ENCODE measurements at regions not wholly inside any gene's neighbourhood (a gene's known extent, or its start where the extent isn't known, plus 50 kb on each side); places are given as distances from the start of the nearest gene placed in this dataset.
A peak's percentile ranks its signal among the peaks of the same experiment; 100 is the strongest.
"Not testable (repeated sequence)": the region's sequence is repeated elsewhere in the genome, so short reads cannot be mapped to it uniquely, and the experiment has no call there.

- Histone ChIP-seq H3K27me3 (no peaks in the 10 kb centered on the region), H3K4me3 (no peak overlapping the region), H3K4me1 (ENCODE audit: low read depth) (peaks cover 70% of the 10 kb centered on the region), H3K36me3 (no peaks in the 10 kb centered on the region), H3K9me3 (ENCODE audit: low read depth) (no peaks in the 10 kb centered on the region), H3K27ac (peak overlapping the region; percentile 88)
- DNase-seq (ENCODE audit: low read depth in 1 of 2, low spot score in 1 of 2) = peak in 1 of 2 donors; percentile 74
- TF ChIP-seq CTCF (IDR thresholded peaks at IDR 0.05; ENCODE audit: low read depth, low read length) = no peak
Measured at GRCh38 chr10:29728541-29729049, 93.8 kb upstream of the SVIL start.

DNA sequence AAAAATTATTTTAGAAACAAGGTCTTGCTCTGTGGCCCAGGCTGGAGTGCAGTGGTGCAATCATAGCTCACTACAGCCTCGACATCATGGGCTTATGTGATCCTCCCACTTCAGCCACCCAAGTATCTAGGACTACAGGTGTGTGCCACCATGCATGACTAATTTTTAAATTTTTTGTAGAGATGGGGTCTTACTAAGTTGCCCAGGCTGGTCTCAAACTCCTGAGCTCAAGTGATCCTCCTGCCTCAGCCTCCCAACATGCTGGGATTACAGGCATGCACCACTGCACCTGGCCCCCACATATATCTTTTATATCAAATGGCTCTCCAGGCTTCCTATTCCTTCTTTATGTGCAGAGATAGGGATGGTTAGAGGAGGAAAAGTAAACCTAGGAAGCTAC, 91.2 kb upstream of the SVIL start:
- H3K36me3 ChIP-seq = not testable (repeated sequence)

DNA sequence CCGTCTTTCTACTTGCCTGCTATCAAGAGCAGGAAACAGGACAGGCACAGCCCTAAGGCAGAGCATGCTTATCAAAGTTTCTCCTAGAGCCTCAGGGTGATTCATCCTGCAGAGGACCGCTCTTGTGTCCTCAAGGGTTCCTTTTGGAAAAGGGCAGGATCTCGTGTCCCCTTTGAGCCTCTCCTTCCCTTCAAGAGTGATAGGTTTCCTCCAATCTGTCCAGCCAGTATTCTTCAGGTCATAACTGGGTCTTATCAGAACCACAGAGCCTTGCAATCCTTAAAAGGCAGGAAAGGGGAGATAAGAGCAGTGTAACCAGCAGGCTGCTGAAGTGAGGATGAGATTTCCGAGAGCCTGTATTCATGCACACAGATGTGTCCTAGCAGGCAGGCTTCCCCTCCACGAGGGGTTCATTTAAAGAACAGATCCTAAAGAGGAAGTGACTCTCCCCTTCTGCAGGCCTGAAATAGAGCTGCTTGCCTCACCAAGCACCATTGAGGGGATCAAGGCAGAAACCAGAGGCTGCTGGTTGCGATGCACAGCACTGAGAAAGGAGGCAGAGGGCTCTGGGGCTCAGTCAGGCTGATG, 90.5 kb upstream of the SVIL start:
- peaks cover 60% of the 10 kb centered on the region for H3K4me1 ChIP-seq (ENCODE audit: low read depth)
- H3K27ac ChIP-seq = peak overlapping the region; percentile 88
- no peaks in the 10 kb centered on the region for H3K36me3 ChIP-seq
- H3K4me3 ChIP-seq = no peak overlapping the region
- no peaks in the 10 kb centered on the region for H3K27me3 ChIP-seq
- no peaks in the 10 kb centered on the region for H3K9me3 ChIP-seq (ENCODE audit: low read depth)
- TF ChIP-seq CTCF (IDR thresholded peaks at IDR 0.05; ENCODE audit: low read depth, low read length) = no peak
- DNase-seq (ENCODE audit: low read depth in 1 of 2, low spot score in 1 of 2) = peak; percentile 63 to 89

More for the DNA sequence above, 91.2 kb upstream of the SVIL start:
- Histone ChIP-seq H3K4me1 (ENCODE audit: low read depth) (peaks cover 61% of the 10 kb centered on the region), H3K27ac (peak overlapping the region; percentile 88)
- H3K4me3 ChIP-seq; H3K9me3 ChIP-seq (ENCODE audit: low read depth); H3K27me3 ChIP-seq; DNase-seq (ENCODE audit: low read depth in 1 of 2, low spot score in 1 of 2): not testable (repeated sequence)

GRCh38 chr10:29723726-29724125, 89.0 kb upstream of the SVIL start:
- Histone ChIP-seq H3K4me3 (no peak overlapping the region), H3K27ac (peak overlapping the region; percentile 88)

DNA sequence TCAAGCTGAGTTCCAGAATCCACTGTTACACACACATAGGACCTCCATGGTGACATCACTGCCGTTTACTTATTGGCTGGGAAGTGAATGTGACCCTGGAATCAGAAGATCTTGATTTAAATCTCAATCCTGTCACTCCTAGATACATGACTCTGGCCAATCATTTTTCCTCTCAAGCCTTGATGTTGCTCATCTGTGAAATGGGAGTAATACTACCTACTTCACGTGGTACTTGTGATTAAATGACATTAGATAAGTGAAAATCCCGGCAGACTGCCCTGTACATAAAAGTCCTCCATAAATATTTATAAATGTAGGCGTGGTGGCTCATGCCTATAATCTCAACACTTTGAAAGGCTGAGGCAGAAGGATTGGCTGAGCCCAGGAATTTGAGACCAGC, 88.0 kb upstream of the SVIL start:
- H3K27me3 ChIP-seq = no peaks in the 10 kb centered on the region
- DNase-seq (ENCODE audit: low read depth in 1 of 2, low spot score in 1 of 2) = no peak
- TF ChIP-seq CTCF (IDR thresholded peaks at IDR 0.05; ENCODE audit: low read depth, low read length) = no peak
- no peaks in the 10 kb centered on the region for H3K9me3 ChIP-seq (ENCODE audit: low read depth)
- peak overlapping the region; percentile 88 for H3K27ac ChIP-seq
- no peaks in the 10 kb centered on the region for H3K36me3 ChIP-seq
- no peak overlapping the region for H3K4me3 ChIP-seq
- H3K4me1 ChIP-seq (ENCODE audit: low read depth) = peaks cover 52% of the 10 kb centered on the region

More at GRCh38 chr10:29723726-29724125, 89.0 kb upstream of the SVIL start:
- H3K9me3 ChIP-seq (ENCODE audit: low read depth) = no peaks in the 10 kb centered on the region
- H3K4me1 ChIP-seq (ENCODE audit: low read depth) = peaks cover 59% of the 10 kb centered on the region
- no peak for TF ChIP-seq CTCF (IDR thresholded peaks at IDR 0.05; ENCODE audit: low read depth, low read length)
- H3K27me3 ChIP-seq = no peaks in the 10 kb centered on the region
- H3K36me3 ChIP-seq = no peaks in the 10 kb centered on the region
- DNase-seq (ENCODE audit: low read depth in 1 of 2, low spot score in 1 of 2) = peak in 1 of 2 donors; percentile 83

DNA sequence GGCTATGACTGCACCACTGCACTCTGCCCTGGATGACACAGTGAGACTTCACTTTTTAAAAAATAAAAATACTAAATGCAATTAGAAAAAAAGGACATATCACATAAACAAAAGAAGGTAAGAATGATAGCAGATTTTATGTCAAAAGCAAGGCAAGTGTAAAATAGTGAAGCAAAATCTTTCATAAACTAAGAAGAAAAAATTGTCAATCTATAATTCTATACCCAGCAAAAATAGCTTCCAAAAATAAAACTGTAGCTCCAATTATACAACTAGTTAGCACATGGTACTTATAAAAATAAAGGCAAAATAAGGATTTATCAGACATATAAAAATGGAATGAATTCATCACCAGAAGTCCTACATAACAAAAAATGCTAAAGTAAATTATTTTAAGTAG, 85.4 kb upstream of the SVIL start:
- Histone ChIP-seq H3K36me3 (no peaks in the 10 kb centered on the region), H3K27me3 (no peaks in the 10 kb centered on the region), H3K4me3 (no peak overlapping the region), H3K4me1 (ENCODE audit: low read depth) (peaks cover 28% of the 10 kb centered on the region), H3K9me3 (ENCODE audit: low read depth) (no peaks in the 10 kb centered on the region), H3K27ac (no peak overlapping the region)
- no peak for TF ChIP-seq CTCF (IDR thresholded peaks at IDR 0.05; ENCODE audit: low read depth, low read length)
- DNase-seq (ENCODE audit: low read depth in 1 of 2, low spot score in 1 of 2) = no peak

All from cardiac muscle cell (in vitro differentiated cells and primary cell).